ENCODE measurements at regions not wholly inside any gene's neighbourhood (a gene's known extent, or its start where the extent isn't known, plus 50 kb on each side); places are given as distances from the start of the nearest gene placed in this dataset.
A peak's percentile ranks its signal among the peaks of the same experiment; 100 is the strongest.

- Histone ChIP-seq H3K27ac (ENCODE audit: insufficient read depth, low read length, poor library complexity, severe bottlenecking) (no peak overlapping the region), H3K4me1 (ENCODE audit: control insufficient read depth, insufficient read depth, low read length, poor library complexity, severe bottlenecking) (no peaks in the 10 kb centered on the region), H3K9me3 (ENCODE audit: control insufficient read depth in 2 of 2, low read length in 2 of 2) (no peaks in the 10 kb centered on the region), H3K36me3 (ENCODE audit: control insufficient read depth, insufficient read depth, low read length) (no peaks in the 10 kb centered on the region), H3K4me3 (ENCODE audit: low read depth, low read length) (no peak overlapping the region), H3K27me3 (ENCODE audit: control insufficient read depth, insufficient read depth, low read length) (peaks cover 7% of the 10 kb centered on the region)
- H3K4me3 Mint-ChIP-seq = no peak overlapping the region
- peaks cover 30% of the 10 kb centered on the region for H3K27me3 Mint-ChIP-seq
- H3K36me3 Mint-ChIP-seq = no peaks in the 10 kb centered on the region
- H3K4me1 Mint-ChIP-seq = no peaks in the 10 kb centered on the region
- H3K27ac Mint-ChIP-seq = no peak overlapping the region
- DNase-seq (no peak), ATAC-seq (ENCODE audit: low read depth in 2 of 2) (no peak)
- H3K9me3 Mint-ChIP-seq = peaks cover 0 to 10% (median 7%) of the 10 kb centered on the region in 7 donors
Measured at GRCh38 chr6:40973304-40973703, 65.7 kb downstream of the UNC5CL start.

- Mint-ChIP-seq H3K27me3 (peaks cover 31% of the 10 kb centered on the region), H3K4me1 (no peaks in the 10 kb centered on the region), H3K4me3 (no peak overlapping the region), H3K36me3 (no peaks in the 10 kb centered on the region), H3K9me3 (peaks cover 0 to 10% (median 7%) of the 10 kb centered on the region in 7 donors), H3K27ac (no peak overlapping the region)
- Histone ChIP-seq H3K9me3 (ENCODE audit: control insufficient read depth in 2 of 2, low read length in 2 of 2) (no peaks in the 10 kb centered on the region), H3K4me1 (ENCODE audit: control insufficient read depth, insufficient read depth, low read length, poor library complexity, severe bottlenecking) (no peaks in the 10 kb centered on the region), H3K4me3 (ENCODE audit: low read depth, low read length) (no peak overlapping the region), H3K36me3 (ENCODE audit: control insufficient read depth, insufficient read depth, low read length) (no peaks in the 10 kb centered on the region), H3K27ac (ENCODE audit: insufficient read depth, low read length, poor library complexity, severe bottlenecking) (no peak overlapping the region), H3K27me3 (ENCODE audit: control insufficient read depth, insufficient read depth, low read length) (peaks cover 7% of the 10 kb centered on the region)
- ATAC-seq (ENCODE audit: low read depth in 2 of 2) (no peak), DNase-seq (no peak)
Measured at GRCh38 chr6:40972814-40973213, 66.2 kb downstream of the UNC5CL start.

GRCh38 chr6:40972190-40972589 lies 66.8 kb downstream of the UNC5CL start:
- H3K9me3 ChIP-seq (ENCODE audit: control insufficient read depth in 2 of 2, low read length in 2 of 2) = no peaks in the 10 kb centered on the region
- H3K4me3 ChIP-seq (ENCODE audit: low read depth, low read length) = no peak overlapping the region
- no peaks in the 10 kb centered on the region for H3K4me1 ChIP-seq (ENCODE audit: control insufficient read depth, insufficient read depth, low read length, poor library complexity, severe bottlenecking)
- H3K27ac Mint-ChIP-seq = no peak overlapping the region
- H3K36me3 Mint-ChIP-seq = no peaks in the 10 kb centered on the region
- H3K27me3 ChIP-seq (ENCODE audit: control insufficient read depth, insufficient read depth, low read length) = peaks cover 7% of the 10 kb centered on the region
- no peak for DNase-seq
- H3K27ac ChIP-seq (ENCODE audit: insufficient read depth, low read length, poor library complexity, severe bottlenecking) = no peak overlapping the region
- peaks cover 0 to 10% (median 7%) of the 10 kb centered on the region in 7 donors for H3K9me3 Mint-ChIP-seq
- H3K27me3 Mint-ChIP-seq = peaks cover 25% of the 10 kb centered on the region
- H3K4me3 Mint-ChIP-seq = no peak overlapping the region
- H3K4me1 Mint-ChIP-seq = no peaks in the 10 kb centered on the region
- H3K36me3 ChIP-seq (ENCODE audit: control insufficient read depth, insufficient read depth, low read length) = no peaks in the 10 kb centered on the region
- no peak for ATAC-seq (ENCODE audit: low read depth in 2 of 2)

GRCh38 chr6:40968620-40969164 lies 70.3 kb downstream of the UNC5CL start:
- Histone ChIP-seq H3K4me3 (ENCODE audit: low read depth, low read length) (no peak overlapping the region), H3K27ac (ENCODE audit: insufficient read depth, low read length, poor library complexity, severe bottlenecking) (no peak overlapping the region), H3K9me3 (ENCODE audit: control insufficient read depth in 2 of 2, low read length in 2 of 2) (no peaks in the 10 kb centered on the region), H3K36me3 (ENCODE audit: control insufficient read depth, insufficient read depth, low read length) (no peaks in the 10 kb centered on the region), H3K27me3 (ENCODE audit: control insufficient read depth, insufficient read depth, low read length) (peaks cover 3% of the 10 kb centered on the region), H3K4me1 (ENCODE audit: control insufficient read depth, insufficient read depth, low read length, poor library complexity, severe bottlenecking) (no peaks in the 10 kb centered on the region)
- Mint-ChIP-seq H3K4me1 (no peaks in the 10 kb centered on the region), H3K36me3 (no peaks in the 10 kb centered on the region), H3K27ac (no peak overlapping the region), H3K4me3 (no peak overlapping the region), H3K9me3 (peaks cover 0 to 10% (median 7%) of the 10 kb centered on the region in 7 donors), H3K27me3 (peaks cover 7% of the 10 kb centered on the region)
- ATAC-seq (ENCODE audit: low read depth in 2 of 2) (no peak), DNase-seq (no peak)

GRCh38 chr6:40966860-40967259 lies 72.2 kb downstream of the UNC5CL start:
- no peaks in the 10 kb centered on the region for H3K36me3 ChIP-seq (ENCODE audit: control insufficient read depth, insufficient read depth, low read length)

GRCh38 chr6:40965046-40965445 lies 74.0 kb downstream of the UNC5CL start:
- H3K4me1 ChIP-seq (ENCODE audit: control insufficient read depth, insufficient read depth, low read length, poor library complexity, severe bottlenecking) = no peaks in the 10 kb centered on the region
- Mint-ChIP-seq H3K36me3 (no peaks in the 10 kb centered on the region), H3K9me3 (no peaks in the 10 kb centered on the region), H3K4me1 (peaks cover 0 to 2% (median 0%) of the 10 kb centered on the region in 4 donors), H3K27ac (no peak overlapping the region), H3K4me3 (no peak overlapping the region), H3K27me3 (peaks cover 7% of the 10 kb centered on the region)
- no peaks in the 10 kb centered on the region for H3K9me3 ChIP-seq (ENCODE audit: control insufficient read depth in 2 of 2, low read length in 2 of 2)
- DNase-seq = no peak
- no peak overlapping the region for H3K4me3 ChIP-seq (ENCODE audit: low read depth, low read length)
- ATAC-seq (ENCODE audit: low read depth in 2 of 2) = no peak
- no peaks in the 10 kb centered on the region for H3K27me3 ChIP-seq (ENCODE audit: control insufficient read depth, insufficient read depth, low read length)
- H3K36me3 ChIP-seq (ENCODE audit: control insufficient read depth, insufficient read depth, low read length) = no peaks in the 10 kb centered on the region
- H3K27ac ChIP-seq (ENCODE audit: insufficient read depth, low read length, poor library complexity, severe bottlenecking) = no peak overlapping the region

More at GRCh38 chr6:40966860-40967259, 72.2 kb downstream of the UNC5CL start:
- H3K4me3 ChIP-seq (ENCODE audit: low read depth, low read length) = no peak overlapping the region
- Mint-ChIP-seq H3K4me3 (no peak overlapping the region), H3K4me1 (peaks cover 0 to 2% (median 0%) of the 10 kb centered on the region in 4 donors), H3K27ac (no peak overlapping the region), H3K9me3 (peaks cover 0 to 7% (median 0%) of the 10 kb centered on the region in 7 donors), H3K27me3 (peaks cover 7% of the 10 kb centered on the region), H3K36me3 (no peaks in the 10 kb centered on the region)
- H3K4me1 ChIP-seq (ENCODE audit: control insufficient read depth, insufficient read depth, low read length, poor library complexity, severe bottlenecking) = no peaks in the 10 kb centered on the region
- no peak for ATAC-seq (ENCODE audit: low read depth in 2 of 2)
- no peak for DNase-seq
- H3K27me3 ChIP-seq (ENCODE audit: control insufficient read depth, insufficient read depth, low read length) = peaks cover under 1% of the 10 kb centered on the region
- no peaks in the 10 kb centered on the region for H3K9me3 ChIP-seq (ENCODE audit: control insufficient read depth in 2 of 2, low read length in 2 of 2)
- H3K27ac ChIP-seq (ENCODE audit: insufficient read depth, low read length, poor library complexity, severe bottlenecking) = no peak overlapping the region

- Histone ChIP-seq H3K27ac (ENCODE audit: insufficient read depth, low read length, poor library complexity, severe bottlenecking) (no peak overlapping the region), H3K9me3 (ENCODE audit: control insufficient read depth in 2 of 2, low read length in 2 of 2) (no peaks in the 10 kb centered on the region), H3K4me1 (ENCODE audit: control insufficient read depth, insufficient read depth, low read length, poor library complexity, severe bottlenecking) (no peaks in the 10 kb centered on the region), H3K27me3 (ENCODE audit: control insufficient read depth, insufficient read depth, low read length) (no peaks in the 10 kb centered on the region), H3K4me3 (ENCODE audit: low read depth, low read length) (no peak overlapping the region), H3K36me3 (ENCODE audit: control insufficient read depth, insufficient read depth, low read length) (no peaks in the 10 kb centered on the region)
- Mint-ChIP-seq H3K36me3 (no peaks in the 10 kb centered on the region), H3K27ac (no peak overlapping the region), H3K4me1 (peaks cover 0 to 2% (median 0%) of the 10 kb centered on the region in 4 donors), H3K9me3 (no peaks in the 10 kb centered on the region), H3K27me3 (peaks cover 3% of the 10 kb centered on the region), H3K4me3 (no peak overlapping the region)
- DNase-seq (no peak), ATAC-seq (ENCODE audit: low read depth in 2 of 2) (no peak)
Measured at GRCh38 chr6:40963019-40963418, 76.0 kb downstream of the UNC5CL start.

- Mint-ChIP-seq H3K4me3 (no peak overlapping the region), H3K36me3 (no peaks in the 10 kb centered on the region), H3K27me3 (no peaks in the 10 kb centered on the region), H3K4me1 (peaks cover 0 to 2% (median 0%) of the 10 kb centered on the region in 4 donors), H3K27ac (no peak overlapping the region), H3K9me3 (no peaks in the 10 kb centered on the region)
- peak in 1 of 3 donors; percentile 33 for DNase-seq
- Histone ChIP-seq H3K4me3 (ENCODE audit: low read depth, low read length) (no peak overlapping the region), H3K27ac (ENCODE audit: insufficient read depth, low read length, poor library complexity, severe bottlenecking) (no peak overlapping the region), H3K9me3 (ENCODE audit: control insufficient read depth in 2 of 2, low read length in 2 of 2) (no peaks in the 10 kb centered on the region), H3K27me3 (ENCODE audit: control insufficient read depth, insufficient read depth, low read length) (no peaks in the 10 kb centered on the region), H3K4me1 (ENCODE audit: control insufficient read depth, insufficient read depth, low read length, poor library complexity, severe bottlenecking) (no peaks in the 10 kb centered on the region), H3K36me3 (ENCODE audit: control insufficient read depth, insufficient read depth, low read length) (no peaks in the 10 kb centered on the region)
- ATAC-seq (ENCODE audit: low read depth in 2 of 2) = no peak
Measured at GRCh38 chr6:40962241-40962640, 76.8 kb downstream of the UNC5CL start.
